Kidney epithelial cell (primary cell): ENCODE measurements at regions not wholly inside any gene's neighbourhood (a gene's known extent, or its start where the extent isn't known, plus 50 kb on each side); places are given as distances from the start of the nearest gene placed in this dataset.

Experiments used
- DNase-seq: peaks from one replicate; pipeline ENCODE4 v3.0.0-alpha.2; 2010; ENCODE audit warnings: low read depth
- H3K27me3 ChIP-seq: 2 replicates; pipeline ENCODE4 v1.6.0; 2011; ENCODE audit warnings: low read length; ENCODE audit not compliant: control insufficient read depth, insufficient read depth
- H3K36me3 ChIP-seq: 2 replicates; pipeline ENCODE4 v1.5.1; 2011; ENCODE audit warnings: low read length; ENCODE audit not compliant: control insufficient read depth, insufficient read depth
- H3K4me3 ChIP-seq: 2 replicates; pipeline ENCODE4 v1.5.1; 2011; ENCODE audit warnings: low read depth, mild to moderate bottlenecking, control low read depth, low read length
- TF ChIP-seq, protein P1 (sequence below): IDR thresholded peaks from 2 replicates; pipeline ENCODE4 v1.5.1; 2011; ENCODE audit warnings: mild to moderate bottlenecking, moderate library complexity, low read length, control low read depth, inconsistent platforms; ENCODE audit not compliant: insufficient read depth, poor library complexity, severe bottlenecking

DNA sequence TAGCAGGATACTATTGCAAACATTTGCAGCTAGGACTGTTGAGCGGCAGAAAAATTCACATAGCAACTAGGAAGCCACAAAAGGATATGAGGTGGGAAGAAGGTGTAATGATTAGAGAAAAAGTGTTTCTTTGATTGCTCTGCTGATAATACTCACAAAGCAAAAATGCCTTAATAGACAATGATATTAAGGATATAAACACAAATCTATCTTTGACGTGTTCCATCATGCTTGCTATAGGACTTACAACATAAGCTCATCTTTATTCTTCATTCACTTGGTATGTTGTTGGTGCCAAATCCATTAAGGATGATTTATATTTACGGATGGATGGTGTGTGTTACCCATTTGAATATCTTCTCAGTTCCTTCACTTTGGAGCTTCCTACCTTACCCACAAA, 309.3 kb downstream of the GPR37 start:
- H3K27me3 ChIP-seq: no peaks in the 10 kb centered on the region
- TF ChIP-seq, protein P1, sequence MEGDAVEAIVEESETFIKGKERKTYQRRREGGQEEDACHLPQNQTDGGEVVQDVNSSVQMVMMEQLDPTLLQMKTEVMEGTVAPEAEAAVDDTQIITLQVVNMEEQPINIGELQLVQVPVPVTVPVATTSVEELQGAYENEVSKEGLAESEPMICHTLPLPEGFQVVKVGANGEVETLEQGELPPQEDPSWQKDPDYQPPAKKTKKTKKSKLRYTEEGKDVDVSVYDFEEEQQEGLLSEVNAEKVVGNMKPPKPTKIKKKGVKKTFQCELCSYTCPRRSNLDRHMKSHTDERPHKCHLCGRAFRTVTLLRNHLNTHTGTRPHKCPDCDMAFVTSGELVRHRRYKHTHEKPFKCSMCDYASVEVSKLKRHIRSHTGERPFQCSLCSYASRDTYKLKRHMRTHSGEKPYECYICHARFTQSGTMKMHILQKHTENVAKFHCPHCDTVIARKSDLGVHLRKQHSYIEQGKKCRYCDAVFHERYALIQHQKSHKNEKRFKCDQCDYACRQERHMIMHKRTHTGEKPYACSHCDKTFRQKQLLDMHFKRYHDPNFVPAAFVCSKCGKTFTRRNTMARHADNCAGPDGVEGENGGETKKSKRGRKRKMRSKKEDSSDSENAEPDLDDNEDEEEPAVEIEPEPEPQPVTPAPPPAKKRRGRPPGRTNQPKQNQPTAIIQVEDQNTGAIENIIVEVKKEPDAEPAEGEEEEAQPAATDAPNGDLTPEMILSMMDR: no peak
- no peak overlapping the region for H3K4me3 ChIP-seq
- no peak for DNase-seq
- no peaks in the 10 kb centered on the region for H3K36me3 ChIP-seq

DNA sequence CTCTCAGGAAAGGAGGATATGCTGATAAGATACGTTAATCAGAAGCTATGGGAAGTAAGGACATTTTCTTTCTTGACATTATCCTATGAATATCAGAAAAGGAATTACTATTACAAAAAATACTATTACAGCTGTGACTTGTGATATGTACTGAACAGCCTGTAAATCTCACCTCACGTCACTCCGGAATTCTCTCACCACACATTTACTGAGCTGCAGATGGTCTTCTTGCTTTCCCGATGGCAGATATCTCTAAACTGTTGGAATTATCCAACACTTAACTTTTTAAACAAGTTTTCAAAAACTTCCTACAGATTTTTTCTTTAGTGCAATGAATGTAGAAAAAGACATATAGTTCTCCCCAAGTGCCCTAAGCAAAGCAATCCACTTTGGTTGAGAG, 313.4 kb downstream of the GPR37 start:
- TF ChIP-seq, protein P1: no peak

DNA sequence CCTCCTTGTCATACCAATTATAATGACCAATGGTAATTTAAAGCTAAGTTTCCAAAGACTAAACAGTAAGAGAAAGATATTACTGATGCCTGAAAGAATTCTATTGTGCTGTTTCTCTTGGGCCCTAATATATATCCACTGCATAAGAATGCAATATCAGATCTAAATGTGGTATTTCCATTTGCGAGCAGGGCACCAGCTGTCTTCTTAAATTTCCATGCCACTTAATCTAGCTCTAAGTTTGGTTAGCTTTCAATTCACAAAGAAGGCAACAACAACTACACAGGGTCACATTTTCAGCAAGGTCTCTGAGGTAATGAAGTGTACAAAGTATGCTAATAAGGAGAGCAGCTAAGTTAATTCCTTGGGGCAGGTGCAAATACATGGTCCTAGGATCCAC, 315.7 kb downstream of the GPR37 start:
- no peak overlapping the region for H3K4me3 ChIP-seq
- no peaks in the 10 kb centered on the region for H3K27me3 ChIP-seq
- TF ChIP-seq, protein P1: no peak
- no peak for DNase-seq
- H3K36me3 ChIP-seq: no peaks in the 10 kb centered on the region

More for the DNA sequence above, 313.4 kb downstream of the GPR37 start:
- H3K36me3 ChIP-seq: no peaks in the 10 kb centered on the region
- no peaks in the 10 kb centered on the region for H3K27me3 ChIP-seq
- H3K4me3 ChIP-seq: no peak overlapping the region
- no peak for DNase-seq

DNA sequence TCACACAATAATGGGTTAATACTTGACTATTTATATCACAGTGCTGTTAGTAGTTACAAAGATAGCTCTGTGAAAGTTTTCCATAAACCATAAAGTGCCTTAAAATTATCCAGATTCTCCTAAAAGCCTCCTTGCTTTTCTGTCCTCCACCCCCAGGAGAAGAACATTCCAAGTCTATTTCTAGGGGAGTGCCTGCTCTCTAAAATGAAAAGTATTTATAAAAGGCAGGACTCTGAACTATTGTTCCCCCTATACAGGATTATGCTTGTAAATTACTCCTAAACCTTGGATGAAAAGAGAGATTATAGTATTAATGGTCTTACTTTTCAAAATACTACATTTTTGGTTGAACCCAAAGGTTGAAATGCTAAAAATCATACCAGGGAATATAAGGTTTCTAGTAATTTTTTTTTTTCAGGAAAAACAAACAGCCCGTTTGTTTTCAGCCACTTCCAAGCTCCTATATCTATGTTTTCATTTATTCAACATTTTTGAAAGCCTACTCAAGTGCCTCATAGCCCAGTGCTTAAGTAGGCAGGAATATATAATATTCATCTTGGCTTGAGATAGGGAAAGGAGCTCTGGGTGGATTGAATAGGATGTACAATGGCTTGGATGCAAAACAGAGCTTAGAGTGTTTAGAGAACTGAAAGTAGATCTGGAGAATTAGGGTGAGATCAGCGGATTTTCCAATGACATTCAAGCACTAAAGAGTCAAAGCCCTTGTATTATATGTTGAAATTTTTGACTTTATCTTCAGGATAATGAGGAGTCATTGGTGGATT, 320.7 kb downstream of the GPR37 start:
- DNase-seq: no peak
- Histone ChIP-seq H3K27me3 (no peaks in the 10 kb centered on the region), H3K36me3 (no peaks in the 10 kb centered on the region), H3K4me3 (no peak overlapping the region)
- TF ChIP-seq, protein P1: no peak

DNA sequence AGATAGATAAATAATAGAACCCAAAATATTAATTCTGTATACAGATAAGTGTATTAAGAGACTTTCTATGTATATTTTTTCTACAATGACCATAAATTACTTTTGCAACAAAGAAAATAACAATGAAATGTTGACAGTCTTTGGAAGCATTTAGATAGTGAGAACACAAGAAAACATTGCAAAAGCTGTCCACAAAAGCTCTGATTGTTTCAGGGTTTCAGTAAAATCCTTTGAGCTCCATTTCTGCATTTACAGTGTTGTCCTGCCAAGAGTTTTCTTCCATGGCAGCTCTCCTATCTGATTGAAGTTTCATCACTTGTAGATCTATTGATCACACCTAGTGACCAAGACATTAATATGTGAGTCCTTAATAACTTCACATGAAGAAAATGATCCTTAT, 321.8 kb downstream of the GPR37 start:
- no peak for DNase-seq
- no peak overlapping the region for H3K4me3 ChIP-seq
- no peaks in the 10 kb centered on the region for H3K27me3 ChIP-seq
- TF ChIP-seq, protein P1: no peak
- H3K36me3 ChIP-seq: no peaks in the 10 kb centered on the region

DNA sequence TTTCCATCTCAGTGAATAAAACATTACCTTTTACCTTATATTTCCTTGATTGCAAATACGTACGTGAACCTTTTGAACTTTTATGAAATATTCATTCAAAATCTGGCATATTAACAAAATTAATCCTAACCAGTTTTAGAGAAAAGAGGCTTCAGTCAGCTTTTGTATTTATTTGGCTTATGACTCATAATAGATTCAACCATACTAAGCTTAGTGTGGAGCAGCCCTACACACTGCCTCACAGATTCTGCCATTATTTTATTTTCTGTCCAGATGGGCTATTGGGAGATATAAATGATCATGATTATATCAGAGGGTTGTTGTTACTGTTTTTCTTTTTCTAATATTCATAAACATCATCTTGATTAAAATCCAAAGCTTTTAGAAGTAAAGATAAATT, 325.5 kb downstream of the GPR37 start:
- Histone ChIP-seq H3K27me3 (no peaks in the 10 kb centered on the region), H3K36me3 (no peaks in the 10 kb centered on the region), H3K4me3 (no peak overlapping the region)
- TF ChIP-seq, protein P1: no peak
- DNase-seq: no peak
